Loucy (cell line): ENCODE measurements at regions not wholly inside any gene's neighbourhood (a gene's known extent, or its start where the extent isn't known, plus 50 kb on each side); places are given as distances from the start of the nearest gene placed in this dataset.

ENCODE experiments used
- CTCF ChIP-seq: fragments of 200-600 bp; sonication (generic); conservative IDR thresholded peaks from 2 replicates; pipeline ENCODE4 v1.5.1; 2014; ENCODE audit warnings: mild to moderate bottlenecking, antibody characterized with exemption, low read length
- EZH2phosphoT487 ChIP-seq: fragments of 200-600 bp; IDR thresholded peaks from 2 replicates; pipeline ENCODE4 v1.6.1; 2018; ENCODE audit warnings: antibody characterized with exemption, mild to moderate bottlenecking, moderate library complexity, borderline replicate concordance

DNA sequence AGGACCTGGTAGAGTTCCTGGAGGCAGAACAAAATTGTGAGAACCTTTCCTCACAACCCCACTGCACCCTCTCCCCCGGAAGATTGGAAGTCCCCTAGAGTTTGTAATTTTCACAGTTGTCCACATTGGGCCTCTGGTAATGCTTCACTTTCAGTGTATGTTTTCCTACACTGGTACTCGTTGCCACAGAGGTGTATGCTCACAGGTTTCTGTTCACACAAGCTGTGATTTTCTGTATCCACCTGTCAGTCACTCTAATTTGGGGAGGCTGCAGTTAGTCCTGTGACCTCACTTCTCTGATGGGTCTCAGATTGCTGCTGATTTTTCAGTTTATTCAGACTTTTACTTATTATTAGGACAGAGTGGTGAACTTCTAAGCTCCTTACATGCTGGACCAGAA is 66.4 kb upstream of the BMP4 start:
- TF ChIP-seq CTCF (no peak), EZH2phosphoT487 (no peak)
